ENCODE measurements at regions not wholly inside any gene's neighbourhood (a gene's known extent, or its start where the extent isn't known, plus 50 kb on each side); places are given as distances from the start of the nearest gene placed in this dataset.

DNA sequence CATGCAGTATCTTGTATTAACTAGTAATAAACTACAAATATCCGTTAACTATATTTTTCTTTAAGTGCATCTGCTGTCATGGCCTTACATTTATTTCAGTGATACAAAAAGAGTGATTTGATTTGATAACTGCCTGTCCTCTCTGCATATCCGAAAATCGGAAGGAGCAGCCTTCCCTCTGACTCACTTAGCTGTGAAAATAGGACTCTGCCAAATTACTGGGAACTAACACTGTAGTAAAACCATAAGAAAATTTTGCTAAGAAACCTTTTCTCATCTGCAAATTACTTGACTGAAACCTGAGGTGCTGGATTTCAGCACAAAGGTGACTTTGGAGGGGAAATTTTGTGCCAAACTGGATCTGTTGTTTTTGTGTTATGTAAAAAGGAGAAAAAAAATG, 176.6 kb upstream of the MKLN1 start (continued):
- no peak for TF ChIP-seq ZNF532 (CRISPR knock-in tag; IDR thresholded peaks at IDR 0.05; ENCODE audit: borderline replicate concordance)
- TF ChIP-seq NR2C2 (CRISPR knock-in tag; IDR thresholded peaks at IDR 0.05), result no peak

- DNase-seq (ENCODE audit: low spot score) (no peak), ATAC-seq (no peak)
- H3K27ac Mint-ChIP-seq, result no peak overlapping the region
- no peaks in the 10 kb centered on the region for H3K36me3 Mint-ChIP-seq
- TF ChIP-seq, protein P1, sequence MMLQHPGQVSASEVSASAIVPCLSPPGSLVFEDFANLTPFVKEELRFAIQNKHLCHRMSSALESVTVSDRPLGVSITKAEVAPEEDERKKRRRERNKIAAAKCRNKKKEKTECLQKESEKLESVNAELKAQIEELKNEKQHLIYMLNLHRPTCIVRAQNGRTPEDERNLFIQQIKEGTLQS (CRISPR knock-in tag; conservative IDR thresholded peaks at IDR 0.05), result no peak
- TF ChIP-seq ZNF671 (CRISPR knock-in tag; IDR thresholded peaks at IDR 0.05), result no peak
- TF ChIP-seq, protein P2, sequence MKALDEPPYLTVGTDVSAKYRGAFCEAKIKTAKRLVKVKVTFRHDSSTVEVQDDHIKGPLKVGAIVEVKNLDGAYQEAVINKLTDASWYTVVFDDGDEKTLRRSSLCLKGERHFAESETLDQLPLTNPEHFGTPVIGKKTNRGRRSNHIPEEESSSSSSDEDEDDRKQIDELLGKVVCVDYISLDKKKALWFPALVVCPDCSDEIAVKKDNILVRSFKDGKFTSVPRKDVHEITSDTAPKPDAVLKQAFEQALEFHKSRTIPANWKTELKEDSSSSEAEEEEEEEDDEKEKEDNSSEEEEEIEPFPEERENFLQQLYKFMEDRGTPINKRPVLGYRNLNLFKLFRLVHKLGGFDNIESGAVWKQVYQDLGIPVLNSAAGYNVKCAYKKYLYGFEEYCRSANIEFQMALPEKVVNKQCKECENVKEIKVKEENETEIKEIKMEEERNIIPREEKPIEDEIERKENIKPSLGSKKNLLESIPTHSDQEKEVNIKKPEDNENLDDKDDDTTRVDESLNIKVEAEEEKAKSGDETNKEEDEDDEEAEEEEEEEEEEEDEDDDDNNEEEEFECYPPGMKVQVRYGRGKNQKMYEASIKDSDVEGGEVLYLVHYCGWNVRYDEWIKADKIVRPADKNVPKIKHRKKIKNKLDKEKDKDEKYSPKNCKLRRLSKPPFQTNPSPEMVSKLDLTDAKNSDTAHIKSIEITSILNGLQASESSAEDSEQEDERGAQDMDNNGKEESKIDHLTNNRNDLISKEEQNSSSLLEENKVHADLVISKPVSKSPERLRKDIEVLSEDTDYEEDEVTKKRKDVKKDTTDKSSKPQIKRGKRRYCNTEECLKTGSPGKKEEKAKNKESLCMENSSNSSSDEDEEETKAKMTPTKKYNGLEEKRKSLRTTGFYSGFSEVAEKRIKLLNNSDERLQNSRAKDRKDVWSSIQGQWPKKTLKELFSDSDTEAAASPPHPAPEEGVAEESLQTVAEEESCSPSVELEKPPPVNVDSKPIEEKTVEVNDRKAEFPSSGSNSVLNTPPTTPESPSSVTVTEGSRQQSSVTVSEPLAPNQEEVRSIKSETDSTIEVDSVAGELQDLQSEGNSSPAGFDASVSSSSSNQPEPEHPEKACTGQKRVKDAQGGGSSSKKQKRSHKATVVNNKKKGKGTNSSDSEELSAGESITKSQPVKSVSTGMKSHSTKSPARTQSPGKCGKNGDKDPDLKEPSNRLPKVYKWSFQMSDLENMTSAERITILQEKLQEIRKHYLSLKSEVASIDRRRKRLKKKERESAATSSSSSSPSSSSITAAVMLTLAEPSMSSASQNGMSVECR (CRISPR knock-in tag; IDR thresholded peaks at IDR 0.05; ENCODE audit: borderline replicate concordance), result no peak
- no peak for TF ChIP-seq ZNF416 (CRISPR knock-in tag; IDR thresholded peaks at IDR 0.05)
- peaks cover 4% of the 10 kb centered on the region for H3K4me1 Mint-ChIP-seq
- CTCF ChIA-PET, result interaction anchor here (0.6 kb wide), 1 partner anchor 256 kb away, joined by 3 read pairs; no protein-coding TSS in a partner anchor
- no peaks in the 10 kb centered on the region for H3K27me3 Mint-ChIP-seq (ENCODE audit: low read depth)
- no peaks in the 10 kb centered on the region for H3K9me3 Mint-ChIP-seq
- POLR2A ChIA-PET, result no interaction called here
- H3K4me3 Mint-ChIP-seq, result no peak overlapping the region
These were observed 174.9 kb upstream of the MKLN1 start for GRCh38 chr7:131152766-131153165.

DNA sequence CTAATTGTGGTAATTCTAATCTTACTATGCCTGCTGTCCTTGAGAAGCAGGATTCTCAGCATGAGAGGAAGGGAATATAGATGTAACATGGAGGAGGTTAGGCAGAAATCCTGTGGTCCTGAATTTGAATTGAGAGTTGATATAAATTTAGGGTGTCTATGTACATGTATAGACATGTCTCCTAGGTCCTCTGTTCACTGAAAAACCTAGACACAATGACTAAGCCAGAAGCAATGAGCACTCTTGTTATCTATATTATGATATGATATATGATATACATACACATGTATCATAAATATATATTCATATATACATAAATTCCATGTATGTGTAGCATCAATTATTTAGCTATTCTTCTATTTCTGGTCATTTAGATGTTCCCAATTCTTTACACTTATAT, 173.3 kb upstream of the MKLN1 start:
- H3K36me3 Mint-ChIP-seq, result no peaks in the 10 kb centered on the region
- ATAC-seq (no peak), DNase-seq (ENCODE audit: low spot score) (no peak)
- H3K27ac Mint-ChIP-seq, result no peak overlapping the region
- H3K4me1 Mint-ChIP-seq, result peaks cover 6% of the 10 kb centered on the region
- POLR2A ChIA-PET, result no interaction called here
- H3K4me3 Mint-ChIP-seq, result no peak overlapping the region
- no peak for TF ChIP-seq NR1H2 (CRISPR knock-in tag; IDR thresholded peaks at IDR 0.05)
- no peak for TF ChIP-seq ZSCAN18 (CRISPR knock-in tag; IDR thresholded peaks at IDR 0.05)
- TF ChIP-seq, protein P3, sequence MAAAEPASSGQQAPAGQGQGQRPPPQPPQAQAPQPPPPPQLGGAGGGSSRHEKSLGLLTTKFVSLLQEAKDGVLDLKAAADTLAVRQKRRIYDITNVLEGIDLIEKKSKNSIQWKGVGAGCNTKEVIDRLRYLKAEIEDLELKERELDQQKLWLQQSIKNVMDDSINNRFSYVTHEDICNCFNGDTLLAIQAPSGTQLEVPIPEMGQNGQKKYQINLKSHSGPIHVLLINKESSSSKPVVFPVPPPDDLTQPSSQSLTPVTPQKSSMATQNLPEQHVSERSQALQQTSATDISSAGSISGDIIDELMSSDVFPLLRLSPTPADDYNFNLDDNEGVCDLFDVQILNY (CRISPR knock-in tag; IDR thresholded peaks at IDR 0.05), result no peak
- TF ChIP-seq NR2C2 (CRISPR knock-in tag; IDR thresholded peaks at IDR 0.05), result no peak
- TF ChIP-seq CBFB (CRISPR knock-in tag; IDR thresholded peaks at IDR 0.05; ENCODE audit: low read depth), result no peak
- no peak for TF ChIP-seq EMX1 (CRISPR knock-in tag; IDR thresholded peaks at IDR 0.05)
- CTCF ChIA-PET, result no interaction called here
- no peaks in the 10 kb centered on the region for H3K9me3 Mint-ChIP-seq
- H3K27me3 Mint-ChIP-seq (ENCODE audit: low read depth), result no peaks in the 10 kb centered on the region

Measured in WTC11 (cell line).